ENCODE measurements at regions not wholly inside any gene's neighbourhood (a gene's known extent, or its start where the extent isn't known, plus 50 kb on each side); places are given as distances from the start of the nearest gene placed in this dataset.

DNA sequence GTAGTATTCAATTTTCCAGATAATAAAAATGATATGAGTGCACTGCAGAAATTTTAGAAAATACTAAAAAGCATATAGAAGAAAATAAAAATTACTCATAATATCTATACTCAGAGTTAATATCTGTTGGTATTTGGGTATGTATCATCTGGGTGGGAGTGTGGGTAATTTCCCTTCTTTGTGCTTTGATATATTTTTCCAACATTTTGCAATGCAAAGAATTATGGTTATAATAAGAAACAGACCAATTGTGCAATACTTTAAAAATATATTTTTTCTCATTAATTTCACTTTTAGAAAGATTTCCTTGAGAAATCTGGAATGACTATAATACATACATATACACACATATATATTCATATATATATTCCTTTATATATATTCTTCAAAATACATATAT, 665.7 kb downstream of the ADGRL2 start:
- no peak for DNase-seq
- H3K36me3 ChIP-seq: no peaks in the 10 kb centered on the region
- intact Hi-C loops (cut with DNase I): no loop called here
- peaks cover 0 to 27% (median 5%) of the 10 kb centered on the region in 3 donors for H3K4me1 ChIP-seq
- no peak for TF ChIP-seq POLR2A (IDR thresholded peaks at IDR 0.05)
- TF ChIP-seq, protein P1, sequence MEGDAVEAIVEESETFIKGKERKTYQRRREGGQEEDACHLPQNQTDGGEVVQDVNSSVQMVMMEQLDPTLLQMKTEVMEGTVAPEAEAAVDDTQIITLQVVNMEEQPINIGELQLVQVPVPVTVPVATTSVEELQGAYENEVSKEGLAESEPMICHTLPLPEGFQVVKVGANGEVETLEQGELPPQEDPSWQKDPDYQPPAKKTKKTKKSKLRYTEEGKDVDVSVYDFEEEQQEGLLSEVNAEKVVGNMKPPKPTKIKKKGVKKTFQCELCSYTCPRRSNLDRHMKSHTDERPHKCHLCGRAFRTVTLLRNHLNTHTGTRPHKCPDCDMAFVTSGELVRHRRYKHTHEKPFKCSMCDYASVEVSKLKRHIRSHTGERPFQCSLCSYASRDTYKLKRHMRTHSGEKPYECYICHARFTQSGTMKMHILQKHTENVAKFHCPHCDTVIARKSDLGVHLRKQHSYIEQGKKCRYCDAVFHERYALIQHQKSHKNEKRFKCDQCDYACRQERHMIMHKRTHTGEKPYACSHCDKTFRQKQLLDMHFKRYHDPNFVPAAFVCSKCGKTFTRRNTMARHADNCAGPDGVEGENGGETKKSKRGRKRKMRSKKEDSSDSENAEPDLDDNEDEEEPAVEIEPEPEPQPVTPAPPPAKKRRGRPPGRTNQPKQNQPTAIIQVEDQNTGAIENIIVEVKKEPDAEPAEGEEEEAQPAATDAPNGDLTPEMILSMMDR (IDR thresholded peaks at IDR 0.05): no peak
- H3K4me3 ChIP-seq: no peak overlapping the region
- H3K27me3 ChIP-seq: no peaks in the 10 kb centered on the region
- no peak overlapping the region for H3K27ac ChIP-seq
- H3K9me3 ChIP-seq: no peaks in the 10 kb centered on the region

DNA sequence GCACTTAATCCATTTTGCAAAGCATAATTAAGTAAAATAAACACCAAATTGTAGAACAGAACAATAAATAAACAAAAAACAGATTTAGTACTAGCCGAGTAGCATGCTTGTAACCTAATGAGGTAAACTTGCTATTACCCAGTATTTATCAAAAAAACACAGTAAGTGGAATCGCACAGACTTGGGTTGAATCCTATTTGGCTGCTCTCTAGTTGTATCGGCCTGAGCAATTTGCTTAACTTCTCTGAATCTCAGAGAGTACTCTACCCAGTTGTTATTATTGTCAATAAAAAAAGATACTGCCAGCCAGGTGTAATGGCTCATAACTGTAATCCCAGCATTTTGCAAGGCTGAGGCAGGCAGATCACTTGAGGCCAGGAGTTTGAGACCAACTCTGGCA, 664.3 kb downstream of the ADGRL2 start:
- H3K9me3 ChIP-seq: no peaks in the 10 kb centered on the region
- H3K27me3 ChIP-seq: no peaks in the 10 kb centered on the region
- WGBS, 2 donors: 22 to 41% methylated on average over 3 of the region's 3 CpGs
- H3K36me3 ChIP-seq: no peaks in the 10 kb centered on the region
- H3K4me3 ChIP-seq: no peak overlapping the region
- H3K27ac ChIP-seq: peak overlapping the region in 1 of 4 donors; percentile 52
- TF ChIP-seq POLR2A (IDR thresholded peaks at IDR 0.05): no peak
- TF ChIP-seq, protein P1 (IDR thresholded peaks at IDR 0.05): no peak
- peaks cover 0 to 27% (median 5%) of the 10 kb centered on the region in 3 donors for H3K4me1 ChIP-seq
- DNase-seq: no peak
- intact Hi-C loops (cut with DNase I): no loop called here

DNA sequence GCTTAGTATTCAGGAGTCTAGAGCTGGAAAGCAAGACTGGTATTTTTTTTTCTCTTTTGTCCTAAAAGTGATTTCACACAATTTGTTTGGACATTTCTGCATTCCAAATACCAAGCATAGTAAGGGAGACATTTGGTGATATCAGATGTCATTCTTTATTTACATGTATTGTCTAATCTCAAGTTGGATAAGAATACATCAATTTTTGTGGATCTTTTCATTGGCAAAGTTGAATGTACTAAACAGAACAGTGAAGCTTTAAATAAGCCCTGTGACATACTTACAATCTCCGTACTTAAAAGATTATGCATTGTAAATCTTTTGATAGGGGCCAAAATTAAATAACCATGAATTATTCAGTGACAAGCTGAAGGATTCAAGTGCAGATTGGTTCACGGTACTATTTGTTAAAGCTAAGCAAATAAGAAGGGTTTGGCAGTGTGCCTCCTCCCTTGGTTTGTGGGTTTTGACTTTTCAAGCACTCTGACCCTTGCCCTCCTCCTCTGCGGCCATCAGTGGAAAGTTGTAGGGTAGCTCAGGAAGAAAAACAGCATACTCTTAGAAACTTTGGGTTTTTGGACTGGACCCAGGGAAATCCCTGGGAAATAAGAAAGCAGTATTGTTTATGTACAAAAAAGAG, 663.7 kb downstream of the ADGRL2 start:
- DNase-seq: no peak
- WGBS, 2 donors: 14 to 30% methylated on average over 3 of the region's 3 CpGs
- peaks cover 0 to 27% (median 5%) of the 10 kb centered on the region in 3 donors for H3K4me1 ChIP-seq

DNA sequence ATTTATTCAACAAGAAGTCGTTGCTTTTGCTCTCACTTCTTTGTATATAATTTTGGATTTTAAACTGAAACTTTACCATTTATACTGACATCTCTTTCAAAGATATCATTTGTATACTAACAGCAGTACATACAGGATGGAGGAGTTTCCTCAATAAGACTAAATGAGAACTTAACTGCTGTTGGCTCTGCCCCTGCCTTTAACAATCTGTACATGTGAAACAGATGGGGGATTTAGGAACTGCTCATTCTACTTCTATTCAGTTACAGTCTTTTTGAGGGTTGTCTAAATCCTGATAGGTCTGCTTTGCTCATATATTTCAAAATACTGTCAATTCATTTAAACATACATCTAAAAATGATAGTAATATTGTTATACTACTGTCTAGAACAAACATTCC, 663.2 kb downstream of the ADGRL2 start:
- 58 to 75% methylated on average over 1 of the region's 1 CpG for WGBS, 2 donors
- no peak for TF ChIP-seq POLR2A (IDR thresholded peaks at IDR 0.05)
- TF ChIP-seq, protein P1 (IDR thresholded peaks at IDR 0.05): no peak

More for the DNA sequence above, 663.7 kb downstream of the ADGRL2 start:
- Histone ChIP-seq H3K4me3 (no peak overlapping the region), H3K9me3 (no peaks in the 10 kb centered on the region), H3K36me3 (no peaks in the 10 kb centered on the region), H3K27me3 (no peaks in the 10 kb centered on the region), H3K27ac (peak overlapping the region in 1 of 4 donors; percentile 52)
- TF ChIP-seq POLR2A (IDR thresholded peaks at IDR 0.05): no peak
- TF ChIP-seq, protein P1 (IDR thresholded peaks at IDR 0.05): no peak
- intact Hi-C loops (cut with DNase I): no loop called here

DNA sequence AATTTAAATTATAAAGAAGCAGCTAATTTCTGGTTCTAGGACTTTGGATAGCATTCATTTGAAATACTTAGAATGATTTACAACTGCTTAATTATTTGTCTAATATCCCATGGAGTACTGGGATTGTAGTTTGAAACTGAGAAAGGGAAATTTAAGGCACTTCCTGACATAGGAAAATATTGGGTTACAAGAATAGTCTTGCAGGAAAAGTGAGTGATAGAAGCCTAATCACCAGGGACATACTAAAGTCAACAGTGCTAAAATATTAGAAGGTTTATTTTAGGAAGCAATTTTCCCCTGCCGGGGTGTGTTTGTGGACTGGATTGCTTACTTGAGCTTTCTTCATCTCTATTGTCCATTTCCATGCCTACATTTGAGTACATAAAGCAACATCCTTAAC, 661.6 kb downstream of the ADGRL2 start:
- no peaks in the 10 kb centered on the region for H3K9me3 ChIP-seq
- H3K27ac ChIP-seq: no peak overlapping the region
- no peaks in the 10 kb centered on the region for H3K36me3 ChIP-seq
- TF ChIP-seq POLR2A (IDR thresholded peaks at IDR 0.05): no peak
- TF ChIP-seq, protein P1 (IDR thresholded peaks at IDR 0.05): no peak
- peaks cover 0 to 27% (median 5%) of the 10 kb centered on the region in 3 donors for H3K4me1 ChIP-seq
- intact Hi-C loops (cut with DNase I): no loop called here
- no peak overlapping the region for H3K4me3 ChIP-seq
- no peak for DNase-seq
- WGBS, 2 donors: 23 to 54% methylated on average over 1 of the region's 1 CpG
- H3K27me3 ChIP-seq: no peaks in the 10 kb centered on the region

More for the DNA sequence above, 663.2 kb downstream of the ADGRL2 start:
- no peak overlapping the region for H3K4me3 ChIP-seq
- no peak for DNase-seq
- H3K27me3 ChIP-seq: no peaks in the 10 kb centered on the region
- peaks cover 0 to 27% (median 5%) of the 10 kb centered on the region in 3 donors for H3K4me1 ChIP-seq
- intact Hi-C loops (cut with DNase I): no loop called here
- no peaks in the 10 kb centered on the region for H3K9me3 ChIP-seq
- no peaks in the 10 kb centered on the region for H3K36me3 ChIP-seq
- H3K27ac ChIP-seq: peak overlapping the region in 1 of 4 donors; percentile 52
